HFFc6 (cell line): ENCODE measurements at regions not wholly inside any gene's neighbourhood (a gene's known extent, or its start where the extent isn't known, plus 50 kb on each side); places are given as distances from the start of the nearest gene placed in this dataset.
A peak's percentile ranks its signal among the peaks of the same experiment; 100 is the strongest.

Source experiments
- DNase-seq: peaks from one replicate; pipeline ENCODE4 v3.0.0-alpha.2; 2018
- H3K27ac Mint-ChIP-seq: 2 replicates; pipeline ENCODE4 v1.8.0; 2020; ENCODE audit warnings: mild to moderate bottlenecking, mixed read lengths
- H3K27me3 Mint-ChIP-seq: 2 replicates; pipeline ENCODE4 v1.8.0; 2021; ENCODE audit warnings: mild to moderate bottlenecking, moderate library complexity, mixed read lengths; ENCODE audit not compliant: insufficient read depth
- H3K36me3 Mint-ChIP-seq: 2 replicates; pipeline ENCODE4 v1.8.0; 2021; ENCODE audit warnings: low read depth, mixed read lengths
- H3K4me1 Mint-ChIP-seq: 2 replicates; pipeline ENCODE4 v1.8.0; 2020; ENCODE audit warnings: low read depth, mixed read lengths
- H3K4me3 Mint-ChIP-seq: 2 replicates; pipeline ENCODE4 v1.8.0; 2020; ENCODE audit warnings: mild to moderate bottlenecking, moderate library complexity, mixed read lengths
- H3K9me3 Mint-ChIP-seq: 2 replicates; pipeline ENCODE4 v1.8.0; 2020; ENCODE audit warnings: mild to moderate bottlenecking, mixed read lengths
- CTCF ChIP-seq: fragments of 200-600 bp; sonication (generic); IDR thresholded peaks from 2 replicates; pipeline ENCODE4 v1.5.0; 2021; ENCODE audit warnings: antibody characterized with exemption, mild to moderate bottlenecking

DNA sequence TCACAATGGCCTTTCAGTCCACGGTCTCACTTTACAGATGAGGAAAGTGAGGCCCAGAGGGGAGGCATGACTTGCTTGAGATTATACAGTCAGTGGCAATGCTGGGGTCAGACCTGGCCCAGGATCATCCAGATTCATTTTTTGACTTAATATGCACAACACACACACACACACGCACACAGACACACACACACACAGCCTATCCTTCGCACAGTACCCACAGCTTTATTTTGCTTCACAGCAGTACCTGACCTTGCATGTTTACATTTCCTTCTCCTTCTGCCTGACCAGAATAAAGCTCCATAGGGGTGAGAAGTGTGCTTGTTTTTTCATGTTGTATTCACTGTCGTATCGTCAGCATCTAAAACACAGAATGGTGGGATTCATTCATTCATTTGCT, 79.8 kb downstream of the VEGFA start:
- no peaks in the 10 kb centered on the region for H3K9me3 Mint-ChIP-seq
- 0 out of 2 replicates have a peak, but pooled peaks cover 4% of the 10 kb centered on the region for H3K27me3 Mint-ChIP-seq
- no peaks in the 10 kb centered on the region for H3K36me3 Mint-ChIP-seq
- H3K4me1 Mint-ChIP-seq: peaks cover 78% of the 10 kb centered on the region
- no peak overlapping the region for H3K4me3 Mint-ChIP-seq
- no peak for TF ChIP-seq CTCF
- peak overlapping the region; percentile 85 for H3K27ac Mint-ChIP-seq
- no peak for DNase-seq

DNA sequence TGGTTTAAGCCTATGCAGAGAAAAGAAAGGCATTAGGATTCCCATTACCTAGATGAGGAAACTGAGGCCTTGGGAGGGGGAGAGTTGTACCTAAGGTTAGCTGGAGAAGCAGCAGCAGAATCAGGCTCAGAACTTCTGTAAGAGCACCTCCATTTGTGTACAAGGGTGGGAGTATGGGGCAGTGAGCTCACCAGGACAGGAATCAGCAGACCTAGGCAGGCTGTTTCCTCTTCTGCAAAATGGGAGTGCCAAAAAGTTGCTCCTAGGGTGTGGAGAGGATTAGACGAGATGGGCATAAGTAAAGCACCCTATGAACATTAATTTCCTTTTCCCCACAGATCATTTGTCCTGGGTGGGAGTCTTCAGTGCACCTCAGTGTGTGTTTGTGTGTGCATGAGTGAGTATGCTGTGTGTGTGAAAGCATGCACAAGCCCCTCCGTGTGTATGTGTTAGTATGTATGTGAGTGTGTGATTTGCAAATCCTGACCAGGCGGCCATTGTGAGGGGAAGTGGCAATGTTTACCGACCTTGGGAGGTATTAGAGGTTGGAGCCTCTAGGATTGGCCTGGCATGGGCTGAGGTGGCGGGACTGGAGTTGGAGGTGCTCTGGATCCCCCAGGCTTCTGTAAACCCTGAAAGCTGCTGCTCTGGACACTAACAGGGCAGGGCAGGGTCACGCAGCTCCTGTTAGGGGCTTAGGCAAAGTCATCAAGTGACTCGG, 78.8 kb downstream of the VEGFA start:
- H3K27me3 Mint-ChIP-seq: 0 out of 2 replicates have a peak, but pooled peaks cover 4% of the 10 kb centered on the region
- H3K9me3 Mint-ChIP-seq: no peaks in the 10 kb centered on the region
- H3K27ac Mint-ChIP-seq: no peak overlapping the region
- H3K4me3 Mint-ChIP-seq: no peak overlapping the region
- no peak for TF ChIP-seq CTCF
- DNase-seq: no peak
- H3K36me3 Mint-ChIP-seq: no peaks in the 10 kb centered on the region
- peaks cover 70% of the 10 kb centered on the region for H3K4me1 Mint-ChIP-seq

DNA sequence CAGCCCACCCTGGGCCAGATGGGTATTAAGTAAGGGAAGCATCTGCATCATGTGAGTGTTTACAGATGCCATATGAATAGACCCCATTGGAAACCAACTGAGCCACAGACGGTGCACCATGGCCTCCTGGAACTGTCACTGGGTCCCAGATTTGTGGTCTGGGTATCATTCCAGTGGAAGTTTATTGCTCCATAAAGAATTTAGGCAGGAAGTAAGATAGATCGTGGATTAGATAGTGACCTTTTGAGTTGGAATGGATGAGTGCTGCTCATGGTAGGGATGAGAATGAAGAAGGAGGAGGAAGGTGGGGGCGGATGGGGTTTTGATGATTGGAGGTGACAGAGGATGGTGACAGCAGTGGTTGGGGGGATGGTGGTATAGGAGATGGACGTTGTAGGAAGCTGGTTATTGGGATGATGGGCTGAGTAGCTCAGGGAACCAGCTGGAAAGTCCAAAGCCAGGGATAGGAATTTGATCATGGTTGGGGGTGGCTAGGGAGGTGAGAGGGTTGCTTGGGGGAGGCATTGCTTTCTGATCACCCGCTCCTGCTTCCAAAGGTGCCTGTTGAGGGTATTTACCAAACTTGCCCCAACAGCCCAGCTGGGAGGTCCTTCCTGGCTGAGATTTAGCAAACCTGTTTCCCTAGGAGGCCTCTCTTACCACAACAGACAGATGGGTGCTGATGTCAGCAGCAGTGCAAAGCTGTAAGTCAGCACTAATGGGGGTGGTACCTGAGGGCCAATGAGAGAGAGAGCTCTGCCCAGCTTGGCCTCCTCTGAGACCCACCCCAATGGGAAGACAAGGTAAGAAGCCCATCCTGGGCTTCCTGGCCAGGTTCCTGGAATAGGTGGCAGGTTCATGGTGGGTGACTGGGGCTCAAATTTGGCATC, 78.0 kb downstream of the VEGFA start:
- Mint-ChIP-seq H3K36me3 (no peaks in the 10 kb centered on the region), H3K9me3 (no peaks in the 10 kb centered on the region), H3K27me3 (peaks cover 7% of the 10 kb centered on the region; the same call in 1 of the 2 replicates), H3K27ac (no peak overlapping the region), H3K4me1 (peaks cover 68% of the 10 kb centered on the region), H3K4me3 (no peak overlapping the region)
- no peak for DNase-seq
- TF ChIP-seq CTCF: no peak

GRCh38 chr6:43846556-43846955, 76.5 kb downstream of the VEGFA start:
- Mint-ChIP-seq H3K9me3 (no peaks in the 10 kb centered on the region), H3K36me3 (no peaks in the 10 kb centered on the region), H3K27me3 (peaks cover 7% of the 10 kb centered on the region; the same call in 1 of the 2 replicates), H3K4me3 (no peak overlapping the region), H3K27ac (no peak overlapping the region), H3K4me1 (peaks cover 73% of the 10 kb centered on the region)
- DNase-seq: peak; percentile 48
- no peak for TF ChIP-seq CTCF

DNA sequence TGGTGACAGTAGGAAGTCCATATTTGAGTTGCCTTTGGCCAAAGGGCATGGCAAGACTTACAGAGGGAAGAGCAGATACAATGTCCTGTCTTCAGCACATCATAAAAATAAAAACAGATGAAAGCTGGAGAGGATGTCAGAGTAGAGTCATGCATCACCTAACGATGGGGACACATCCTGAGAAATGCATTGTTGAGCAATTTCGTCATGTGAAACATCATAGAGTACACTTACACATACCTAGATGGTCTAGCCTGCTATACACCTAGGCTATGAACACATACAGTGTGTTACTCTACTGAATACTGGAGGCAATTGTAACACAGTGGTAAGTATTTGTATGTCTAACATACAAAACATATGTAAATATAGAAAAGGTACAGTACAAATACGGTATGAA, 75.6 kb downstream of the VEGFA start:
- no peaks in the 10 kb centered on the region for H3K9me3 Mint-ChIP-seq
- peaks cover 71% of the 10 kb centered on the region for H3K4me1 Mint-ChIP-seq
- H3K27ac Mint-ChIP-seq: no peak overlapping the region
- H3K27me3 Mint-ChIP-seq: peaks cover 7% of the 10 kb centered on the region; the same call in 1 of the 2 replicates
- no peaks in the 10 kb centered on the region for H3K36me3 Mint-ChIP-seq
- H3K4me3 Mint-ChIP-seq: no peak overlapping the region
- no peak for DNase-seq
- no peak for TF ChIP-seq CTCF
